ENCODE measurements at regions not wholly inside any gene's neighbourhood (a gene's known extent, or its start where the extent isn't known, plus 50 kb on each side); places are given as distances from the start of the nearest gene placed in this dataset.
"Not testable (repeated sequence)": the region's sequence is repeated elsewhere in the genome, so short reads cannot be mapped to it uniquely, and the experiment has no call there.

DNA sequence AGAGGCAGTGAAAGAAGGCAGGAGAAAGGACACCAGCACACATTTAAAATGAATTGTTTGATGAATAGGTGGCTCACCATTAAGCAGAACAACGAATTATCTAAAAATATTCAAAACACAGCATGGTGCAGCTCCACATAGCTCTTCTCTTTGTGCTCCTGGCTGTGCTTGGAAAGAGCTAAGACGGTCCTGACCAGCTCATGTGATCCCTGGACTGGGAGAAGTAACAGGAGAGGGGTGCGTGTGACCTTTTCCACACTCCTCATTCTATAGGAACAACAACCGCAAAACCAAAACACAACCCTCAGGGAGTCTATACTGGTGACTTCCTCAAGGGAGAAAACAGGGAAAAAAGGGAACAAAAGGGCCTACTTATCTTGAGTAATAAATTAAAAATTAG lies 140.5 kb downstream of the DIRAS2 start:
- DNase-seq (no peak), ATAC-seq (no peak)
- intact Hi-C loops (cut with DNase I) = no loop called here

DNA sequence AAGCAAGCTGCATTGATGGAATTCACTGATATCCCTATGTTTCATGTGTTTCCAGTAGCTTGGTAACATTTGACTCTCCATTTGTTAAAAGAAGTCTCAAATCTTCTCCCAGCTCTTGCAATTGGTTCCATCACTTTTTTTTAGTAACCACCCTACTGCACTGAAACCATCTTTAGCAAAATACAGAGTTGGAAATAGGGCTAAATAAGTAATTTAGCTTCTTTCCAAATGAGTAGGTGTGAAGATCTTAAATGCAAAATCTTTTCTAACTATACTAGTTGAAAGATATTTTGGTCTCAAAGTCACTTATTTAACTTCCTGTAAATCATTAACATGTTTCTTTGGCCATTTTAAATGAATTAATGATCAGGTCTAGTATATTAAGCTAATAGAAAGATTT lies 138.1 kb downstream of the DIRAS2 start:
- ATAC-seq = no peak
- no peak for DNase-seq
- intact Hi-C loops (cut with DNase I) = no loop called here

DNA sequence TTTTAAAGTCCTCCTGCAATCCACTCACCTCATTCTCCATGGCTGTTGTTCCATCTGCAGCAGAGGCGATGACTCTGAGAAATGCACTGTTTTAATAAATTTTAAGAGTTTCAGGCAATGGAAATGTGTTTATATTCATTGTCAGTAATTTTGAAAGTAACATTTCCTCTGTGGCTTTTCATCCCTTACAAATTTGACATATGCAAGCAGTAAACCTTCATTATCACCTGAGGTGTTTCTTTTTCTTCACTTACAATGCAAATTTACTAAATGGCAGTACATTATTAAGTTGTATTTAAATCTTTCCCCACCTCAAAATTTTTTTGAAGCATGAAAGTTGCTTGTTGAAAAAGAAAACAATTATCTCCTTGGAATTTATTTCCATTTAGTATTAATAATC lies 136.9 kb downstream of the DIRAS2 start:
- ATAC-seq = no peak
- intact Hi-C loops (cut with DNase I) = no loop called here

DNA sequence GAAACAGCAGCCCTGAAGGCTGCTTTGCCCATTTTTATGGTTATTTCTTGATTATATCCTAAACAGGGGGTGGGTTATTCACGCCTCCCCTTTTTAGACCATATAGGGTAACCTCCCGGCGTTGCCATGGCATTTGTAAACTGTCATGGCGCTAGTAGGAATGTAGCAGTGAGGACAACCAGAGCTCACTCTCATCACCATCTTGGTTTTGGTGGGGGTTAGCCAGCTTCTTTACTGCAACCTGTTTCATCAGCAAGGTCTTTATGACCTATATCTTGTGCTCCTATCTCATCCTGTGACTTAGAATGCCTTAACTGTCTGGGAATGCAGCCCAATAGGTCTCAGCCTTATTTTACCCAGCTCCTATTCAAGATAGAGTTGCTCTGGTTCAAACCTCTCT lies 136.2 kb downstream of the DIRAS2 start:
- not testable (repeated sequence) for DNase-seq, ATAC-seq

More for the DNA sequence above, 136.9 kb downstream of the DIRAS2 start:
- no peak for DNase-seq

DNA sequence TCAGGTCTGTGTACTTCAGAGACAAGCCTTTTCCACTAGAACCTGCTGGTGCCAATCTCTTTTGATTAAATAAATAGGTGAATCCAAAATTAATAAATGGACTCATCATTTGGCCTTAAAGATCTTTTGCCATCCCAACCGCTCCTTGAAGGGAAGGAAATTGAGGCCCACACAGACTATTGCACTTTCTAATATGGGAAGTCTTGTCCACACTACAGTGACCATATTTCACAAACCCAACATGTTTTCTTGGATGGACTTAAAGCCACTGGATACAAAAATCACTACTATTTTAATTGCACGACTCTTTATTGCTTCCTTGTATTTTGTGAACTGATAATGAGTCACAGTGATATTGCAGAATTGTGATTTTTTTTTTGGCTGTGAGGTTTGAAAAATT lies 135.0 kb downstream of the DIRAS2 start:
- intact Hi-C loops (cut with DNase I) = no loop called here
- no peak for ATAC-seq
- no peak for DNase-seq

More for the DNA sequence above, 136.2 kb downstream of the DIRAS2 start:
- intact Hi-C loops (cut with DNase I) = not testable (repeated sequence)

DNA sequence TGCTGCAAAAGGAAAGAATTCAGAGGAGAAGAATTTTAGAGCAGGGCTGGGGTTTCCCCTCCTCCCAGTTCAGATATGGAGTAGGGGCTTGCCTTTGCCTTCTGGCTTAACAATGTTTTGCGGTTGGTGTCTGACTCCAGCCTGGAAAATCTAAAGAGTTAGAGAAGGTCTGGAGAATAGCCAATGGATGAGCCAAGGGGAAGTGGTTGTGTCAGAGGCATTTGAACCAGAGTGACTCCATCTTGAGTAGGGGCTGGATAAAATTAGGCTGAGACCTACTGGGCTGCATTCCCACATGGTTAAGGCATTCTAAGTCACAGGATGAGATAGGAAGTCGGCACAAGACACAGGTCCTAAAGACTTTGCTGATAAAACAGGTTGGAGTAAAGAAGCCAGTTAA lies 133.7 kb downstream of the DIRAS2 start:
- DNase-seq (no peak), ATAC-seq (no peak)
- intact Hi-C loops (cut with DNase I) = no loop called here

GRCh38 chr9:90511711-90512110 lies 130.9 kb downstream of the DIRAS2 start:
- DNase-seq = no peak
- intact Hi-C loops (cut with DNase I) = no loop called here
- ATAC-seq = no peak

DNA sequence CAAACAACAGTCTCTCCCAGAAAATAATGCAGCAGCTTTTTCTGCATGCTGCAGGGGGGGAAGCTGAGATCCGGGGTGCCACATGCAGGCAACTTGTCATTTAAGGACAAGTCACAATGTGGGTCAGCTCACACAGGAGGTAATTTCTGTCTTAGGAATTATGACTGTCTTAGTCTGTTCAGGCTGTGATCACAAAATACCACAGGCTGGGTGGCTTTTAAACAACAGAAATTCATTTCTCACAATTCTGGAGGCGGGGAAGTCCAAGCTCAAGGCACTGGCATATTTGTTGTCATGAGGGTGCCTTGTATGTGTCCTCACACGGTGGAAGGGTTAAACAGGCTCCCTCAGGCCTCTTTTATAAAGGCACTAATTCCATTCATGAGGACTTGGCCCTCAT lies 127.7 kb downstream of the DIRAS2 start:
- no peak for DNase-seq
- intact Hi-C loops (cut with DNase I) = no loop called here
- no peak for ATAC-seq

- ATAC-seq = no peak
- intact Hi-C loops (cut with DNase I) = no loop called here
Observed at GRCh38 chr9:90515510-90515909, 127.1 kb downstream of the DIRAS2 start.

DNA sequence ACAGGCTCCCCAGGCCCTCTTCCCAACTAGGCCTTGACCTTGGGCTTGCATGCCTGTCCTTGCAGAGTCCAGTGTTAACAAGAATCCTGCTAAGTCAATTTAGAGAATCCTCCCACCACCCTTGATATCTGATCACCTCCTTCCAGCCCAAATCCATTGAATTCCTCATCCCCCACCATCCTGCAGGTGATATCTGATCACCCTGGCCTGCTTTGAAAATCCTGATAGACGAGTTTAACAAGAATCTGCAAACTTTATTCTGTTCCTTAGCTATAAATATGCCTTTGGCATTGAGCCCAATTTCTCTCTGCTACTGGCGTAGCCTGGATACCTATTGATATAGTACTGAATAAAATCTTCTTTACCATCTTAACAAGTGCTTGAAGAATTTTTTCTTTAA lies 125.5 kb downstream of the DIRAS2 start:
- intact Hi-C loops (cut with DNase I) = no loop called here
- ATAC-seq = no peak
- no peak for DNase-seq

More at GRCh38 chr9:90515510-90515909, 127.1 kb downstream of the DIRAS2 start:
- no peak for DNase-seq

DNA sequence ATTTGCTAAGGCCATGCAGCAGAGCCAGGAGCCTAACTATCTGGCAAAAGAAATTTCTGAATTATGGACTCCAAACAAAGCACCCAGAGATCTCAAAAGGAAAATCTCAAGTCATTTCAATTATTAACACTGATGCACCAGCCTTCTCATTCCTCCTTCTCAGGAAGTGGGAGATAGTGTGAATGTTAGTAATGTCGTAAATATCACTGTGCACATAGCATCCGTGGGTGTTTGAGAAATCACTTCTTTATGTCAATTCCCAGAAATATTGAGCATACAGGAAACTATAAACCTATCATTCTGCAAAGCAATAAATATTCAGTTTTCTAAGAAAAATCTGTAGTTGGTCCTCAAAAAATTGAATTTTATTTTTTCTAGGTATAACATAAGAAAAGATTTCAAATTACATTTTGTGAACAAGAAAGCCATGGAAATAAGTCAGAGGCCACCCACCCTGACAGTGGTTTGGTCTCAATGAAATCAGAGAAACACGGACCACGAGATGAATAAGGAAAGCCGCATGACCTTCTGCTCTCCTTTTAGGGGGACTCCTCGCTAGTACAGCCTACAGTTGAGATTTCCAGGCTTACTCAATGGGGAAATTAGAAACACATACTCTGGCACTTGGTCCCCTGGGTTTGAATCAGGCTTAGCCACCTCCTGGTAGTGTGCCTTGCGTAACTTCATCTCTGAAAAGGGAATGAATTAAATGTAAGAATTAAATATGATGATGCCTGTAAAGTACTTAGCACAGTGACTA lies 120.6 kb downstream of the DIRAS2 start:
- DNase-seq (no peak), ATAC-seq (no peak)
- intact Hi-C loops (cut with DNase I) = no loop called here

DNA sequence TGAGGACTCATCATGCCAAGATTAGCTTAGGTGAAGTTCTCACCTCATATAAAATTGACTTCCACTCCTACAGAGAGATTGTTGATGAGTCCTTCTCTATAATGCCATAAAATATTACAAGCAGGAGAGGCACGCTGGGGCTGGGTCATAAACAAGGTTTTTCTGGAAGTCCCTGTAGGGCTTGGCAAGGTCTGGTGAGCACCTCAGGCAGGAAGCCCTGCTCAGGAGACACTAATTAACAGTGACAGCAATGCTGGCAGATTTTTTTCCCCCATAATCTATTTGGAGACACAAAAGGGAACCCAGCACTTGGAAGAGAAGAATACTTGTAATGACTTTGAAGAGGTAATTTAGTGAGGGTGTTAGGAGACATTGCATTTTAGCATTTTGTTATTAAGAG lies 118.7 kb downstream of the DIRAS2 start:
- ATAC-seq (no peak), DNase-seq (no peak)
- intact Hi-C loops (cut with DNase I) = no loop called here

GRCh38 chr9:90526386-90526785 lies 116.2 kb downstream of the DIRAS2 start:
- DNase-seq = no peak

DNA sequence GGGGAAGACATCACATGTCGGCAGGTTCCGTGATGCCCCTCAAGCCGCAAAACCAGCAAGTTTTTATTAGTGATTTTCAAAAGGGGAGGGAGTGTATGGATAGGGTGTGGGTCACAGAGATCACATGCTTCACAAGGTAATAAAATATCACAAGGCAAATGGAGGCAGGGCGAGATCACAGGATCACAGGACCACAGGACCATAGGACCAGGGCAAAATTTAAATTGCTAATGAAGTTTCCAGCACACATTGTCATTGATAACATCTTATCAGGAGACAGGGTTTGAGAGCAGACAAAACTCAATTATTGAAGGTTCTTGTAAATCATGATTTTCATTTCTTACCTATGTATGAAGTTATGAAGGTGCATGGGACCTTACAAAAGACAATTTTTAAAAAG lies 106.5 kb downstream of the DIRAS2 start:
- DNase-seq; ATAC-seq; intact Hi-C loops (cut with DNase I): not testable (repeated sequence)

More at GRCh38 chr9:90526386-90526785, 116.2 kb downstream of the DIRAS2 start:
- ATAC-seq = no peak
- intact Hi-C loops (cut with DNase I) = loop anchor here in 1 of 2 donors (2.0 kb wide), 1 partner anchor 60 kb away; no protein-coding TSS in a partner anchor

GRCh38 chr9:90538566-90538965 lies 104.1 kb downstream of the DIRAS2 start:
- ATAC-seq = no peak
- DNase-seq = no peak
- intact Hi-C loops (cut with DNase I) = no loop called here

- intact Hi-C loops (cut with DNase I) = no loop called here
- ATAC-seq (no peak), DNase-seq (no peak)
Observed at GRCh38 chr9:90539286-90539685, 103.3 kb downstream of the DIRAS2 start.

GRCh38 chr9:90540734-90541133 lies 101.9 kb downstream of the DIRAS2 start:
- intact Hi-C loops (cut with DNase I) = no loop called here
- no peak for DNase-seq
- no peak for ATAC-seq

- DNase-seq = no peak
- intact Hi-C loops (cut with DNase I) = no loop called here
- ATAC-seq = no peak
Observed at GRCh38 chr9:90544488-90544887, 98.1 kb downstream of the DIRAS2 start.

DNA sequence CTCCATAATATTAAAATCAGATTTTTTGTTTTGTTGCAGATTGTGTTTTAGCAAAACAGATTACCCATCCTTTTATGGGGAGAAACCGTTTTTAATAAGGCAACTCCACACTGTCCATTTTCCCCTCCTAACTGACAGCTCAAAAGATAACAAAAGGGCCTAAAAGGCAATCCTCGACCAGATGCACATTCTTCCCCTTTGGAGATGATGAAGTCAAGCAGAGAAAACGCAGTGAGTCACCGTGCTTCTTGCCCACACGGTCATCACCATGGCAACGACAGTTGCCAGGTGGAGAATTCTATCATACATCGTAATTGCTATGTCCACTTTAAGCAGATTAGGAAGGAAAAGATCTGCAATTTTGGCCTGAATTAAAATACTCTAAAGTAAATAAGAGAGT lies 96.4 kb downstream of the DIRAS2 start:
- intact Hi-C loops (cut with DNase I) = no loop called here
- DNase-seq = no peak

GRCh38 chr9:90547896-90548295 lies 94.7 kb downstream of the DIRAS2 start:
- no peak for ATAC-seq
- intact Hi-C loops (cut with DNase I) = no loop called here
- no peak for DNase-seq

More for the DNA sequence above, 96.4 kb downstream of the DIRAS2 start:
- peak in 1 of 2 donors; percentile 93 for ATAC-seq

DNA sequence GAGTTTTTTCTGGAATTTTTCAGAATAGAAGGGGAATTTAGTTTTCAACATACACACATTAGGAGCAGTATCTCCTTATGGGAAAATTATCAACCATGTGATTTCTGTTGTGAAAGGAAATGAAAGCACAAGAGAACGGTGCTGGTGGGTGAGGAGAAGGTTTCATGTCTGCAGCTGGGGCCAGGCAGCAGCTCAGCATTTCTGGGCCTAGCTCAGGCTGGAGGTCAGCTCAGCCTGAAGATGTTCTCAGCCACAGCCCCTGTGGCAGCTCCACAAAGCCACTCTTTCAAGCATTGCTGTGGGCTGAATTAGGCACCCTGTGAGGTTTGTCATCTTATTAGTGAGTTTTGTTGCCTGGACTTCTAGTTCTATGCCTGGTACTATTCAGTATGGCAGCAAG lies 90.3 kb downstream of the DIRAS2 start:
- intact Hi-C loops (cut with DNase I) = no loop called here
- ATAC-seq (no peak), DNase-seq (no peak)
